Epithelial cell of proximal tubule (primary cell): ENCODE measurements at regions not wholly inside any gene's neighbourhood (a gene's known extent, or its start where the extent isn't known, plus 50 kb on each side); places are given as distances from the start of the nearest gene placed in this dataset.

ENCODE experiments used
- DNase-seq: peaks from one replicate; pipeline ENCODE4 v3.0.0-alpha.2; 2011; ENCODE audit warnings: low read depth
- H3K4me3 ChIP-seq: 2 replicates; pipeline ENCODE4 v1.5.1; 2011; ENCODE audit warnings: low read depth, mild to moderate bottlenecking, low read length
- TF ChIP-seq, protein P1 (sequence below): conservative IDR thresholded peaks from 2 replicates; pipeline ENCODE4 v1.5.1; 2012; ENCODE audit warnings: low read depth, mild to moderate bottlenecking, low read length

DNA sequence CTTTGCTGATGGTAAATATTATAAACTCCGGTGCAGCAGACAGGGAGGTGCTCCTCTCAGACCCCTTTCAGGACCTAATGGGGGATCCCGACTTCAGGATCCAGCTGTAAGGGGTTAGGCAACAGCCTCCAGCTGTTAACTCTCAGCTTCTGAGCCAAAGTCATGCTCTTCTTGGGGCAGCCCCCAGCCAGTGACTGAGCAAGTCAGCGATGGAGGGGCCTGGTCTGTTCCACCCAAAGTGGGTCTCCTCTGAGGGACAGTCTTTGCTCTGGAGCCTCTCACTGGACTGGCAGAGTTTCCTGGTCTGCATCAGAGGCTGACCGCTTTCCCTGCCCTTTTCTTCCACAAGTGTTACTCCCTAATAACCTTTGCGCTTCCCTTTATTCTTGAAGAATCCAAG is 184.2 kb upstream of the DIO3 start:
- no peak overlapping the region for H3K4me3 ChIP-seq
- TF ChIP-seq, protein P1, sequence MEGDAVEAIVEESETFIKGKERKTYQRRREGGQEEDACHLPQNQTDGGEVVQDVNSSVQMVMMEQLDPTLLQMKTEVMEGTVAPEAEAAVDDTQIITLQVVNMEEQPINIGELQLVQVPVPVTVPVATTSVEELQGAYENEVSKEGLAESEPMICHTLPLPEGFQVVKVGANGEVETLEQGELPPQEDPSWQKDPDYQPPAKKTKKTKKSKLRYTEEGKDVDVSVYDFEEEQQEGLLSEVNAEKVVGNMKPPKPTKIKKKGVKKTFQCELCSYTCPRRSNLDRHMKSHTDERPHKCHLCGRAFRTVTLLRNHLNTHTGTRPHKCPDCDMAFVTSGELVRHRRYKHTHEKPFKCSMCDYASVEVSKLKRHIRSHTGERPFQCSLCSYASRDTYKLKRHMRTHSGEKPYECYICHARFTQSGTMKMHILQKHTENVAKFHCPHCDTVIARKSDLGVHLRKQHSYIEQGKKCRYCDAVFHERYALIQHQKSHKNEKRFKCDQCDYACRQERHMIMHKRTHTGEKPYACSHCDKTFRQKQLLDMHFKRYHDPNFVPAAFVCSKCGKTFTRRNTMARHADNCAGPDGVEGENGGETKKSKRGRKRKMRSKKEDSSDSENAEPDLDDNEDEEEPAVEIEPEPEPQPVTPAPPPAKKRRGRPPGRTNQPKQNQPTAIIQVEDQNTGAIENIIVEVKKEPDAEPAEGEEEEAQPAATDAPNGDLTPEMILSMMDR, result no peak
- no peak for DNase-seq

DNA sequence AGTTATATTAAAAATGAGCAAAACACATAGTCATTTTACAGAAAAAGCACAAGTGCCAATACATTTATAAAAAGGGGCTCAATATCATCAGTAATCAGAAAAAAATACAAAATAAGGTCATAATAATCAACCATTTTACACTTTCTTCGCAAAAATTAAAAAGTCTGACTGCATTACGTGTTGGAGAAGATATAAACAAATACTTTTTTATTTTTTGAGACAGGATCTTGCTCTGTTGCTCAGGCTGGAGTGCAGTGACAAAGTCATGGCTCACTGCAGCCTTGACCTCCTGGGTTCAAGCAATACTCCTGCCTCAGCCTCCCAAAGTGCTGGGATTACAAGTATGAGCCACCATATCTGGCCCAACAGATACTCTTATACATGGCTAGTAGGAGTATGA is 181.5 kb upstream of the DIO3 start:
- H3K4me3 ChIP-seq, result no peak overlapping the region
- TF ChIP-seq, protein P1, result no peak
- no peak for DNase-seq

DNA sequence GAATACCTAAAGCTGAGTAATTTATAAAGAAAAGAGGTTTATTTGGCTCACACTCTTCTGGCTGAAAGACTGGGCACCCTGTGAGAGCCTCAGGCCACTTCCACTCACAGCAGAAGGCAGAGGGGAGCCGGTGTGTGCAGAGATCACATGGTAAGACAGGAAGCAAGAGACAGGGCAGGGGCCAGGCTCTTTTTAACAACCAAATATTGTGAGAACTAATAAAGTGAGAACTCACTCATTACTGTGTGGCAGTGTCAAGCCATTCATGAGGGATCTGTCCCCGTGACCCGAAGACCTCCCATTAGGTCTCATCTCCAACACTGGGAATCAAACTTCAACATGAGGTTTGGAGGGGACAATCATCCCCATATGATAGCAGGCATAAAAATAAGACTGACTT is 180.8 kb upstream of the DIO3 start:
- no peak for DNase-seq
- no peak overlapping the region for H3K4me3 ChIP-seq
- TF ChIP-seq, protein P1, result no peak

DNA sequence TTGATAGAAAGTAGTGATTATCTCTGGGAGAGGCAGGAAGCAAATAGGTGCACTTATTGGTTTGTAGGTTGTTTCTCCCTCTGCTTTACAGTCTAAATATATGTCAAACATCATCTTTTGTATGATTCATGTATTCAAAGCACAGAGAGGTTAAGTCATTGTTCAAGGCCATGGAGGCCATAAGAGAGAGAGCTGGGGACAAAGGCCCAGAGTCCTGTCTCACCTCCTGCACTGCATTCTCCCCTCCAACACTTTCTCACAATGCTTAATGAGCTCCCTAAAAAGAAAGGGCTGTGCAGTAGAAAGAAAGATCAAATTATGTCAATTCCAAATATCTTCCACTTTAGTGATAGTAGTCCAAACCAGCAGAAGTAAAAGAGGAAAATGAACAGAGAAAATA is 180.4 kb upstream of the DIO3 start:
- TF ChIP-seq, protein P1, result no peak
- no peak overlapping the region for H3K4me3 ChIP-seq
- DNase-seq, result no peak

DNA sequence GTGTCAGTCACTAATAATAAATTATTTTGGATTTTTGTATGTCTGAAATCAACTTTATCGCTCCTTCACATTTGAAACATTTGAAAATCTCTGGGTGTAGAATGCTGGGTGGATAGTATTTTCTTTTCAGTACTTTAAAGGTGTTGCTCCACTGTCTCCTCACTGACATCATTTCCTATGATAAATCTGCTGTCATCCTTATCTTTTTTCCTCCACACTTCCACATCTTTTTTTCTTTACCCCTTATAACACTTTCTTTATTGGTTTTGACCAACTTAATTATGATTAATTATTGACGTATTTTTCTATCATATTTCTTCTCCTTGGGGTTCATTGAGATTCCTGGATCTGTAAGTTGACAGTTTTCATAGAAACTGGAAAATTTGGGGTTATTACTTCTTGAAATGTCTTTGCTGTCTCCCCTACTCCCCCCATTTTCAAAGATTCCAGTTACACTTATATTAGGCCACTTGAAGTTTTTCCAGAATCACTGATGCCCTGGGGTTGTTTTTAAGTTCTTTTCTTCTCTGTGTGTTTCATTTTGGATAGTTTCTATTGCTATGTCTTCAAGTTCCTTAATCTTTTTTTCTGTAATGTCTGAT is 177.5 kb upstream of the DIO3 start:
- TF ChIP-seq, protein P1, result no peak
- no peak overlapping the region for H3K4me3 ChIP-seq
- no peak for DNase-seq

DNA sequence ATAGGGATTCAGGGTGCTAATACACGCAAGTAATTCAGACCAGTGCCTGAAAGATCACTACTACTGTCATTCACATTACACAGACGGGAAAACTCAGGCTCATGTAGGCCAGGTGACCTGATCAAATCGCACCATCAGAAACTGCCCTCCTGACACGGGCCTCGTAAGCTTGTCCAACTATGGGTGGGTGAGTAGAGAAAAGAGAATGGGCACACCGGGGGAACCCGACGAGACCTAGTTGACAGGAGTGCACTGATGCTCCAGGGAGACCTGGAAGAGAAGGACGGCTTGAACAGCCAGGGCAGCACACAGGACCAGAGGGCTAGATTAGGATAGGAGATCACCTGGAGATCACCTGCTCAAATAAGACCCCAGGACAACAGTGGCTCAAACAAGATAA is 166.9 kb upstream of the DIO3 start:
- DNase-seq, result no peak
- TF ChIP-seq, protein P1, result no peak
- no peak overlapping the region for H3K4me3 ChIP-seq

DNA sequence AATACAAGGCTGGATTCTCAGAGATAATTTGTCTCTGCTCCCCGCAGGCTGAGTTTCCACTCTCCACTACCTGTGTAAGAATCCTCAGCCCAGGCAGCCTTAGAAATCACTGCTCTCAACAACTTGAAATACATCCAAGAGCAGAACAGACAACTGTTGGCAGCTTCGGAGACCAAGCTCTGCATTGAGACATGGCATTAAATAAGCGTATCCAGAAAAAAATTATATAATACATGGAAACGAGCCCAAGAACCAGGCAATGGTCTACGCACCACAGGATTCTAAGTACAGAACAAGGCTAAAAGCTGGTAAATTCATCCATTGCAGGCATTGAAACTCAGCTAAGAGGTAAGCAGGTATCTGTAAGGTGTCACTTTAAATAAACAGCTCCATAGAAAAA is 165.5 kb upstream of the DIO3 start:
- DNase-seq, result no peak
- TF ChIP-seq, protein P1, result no peak
- no peak overlapping the region for H3K4me3 ChIP-seq
